SK-N-SH treated with all-trans-retinoic acid at 6 μM for 48 hours (cell line): ENCODE measurements at regions not wholly inside any gene's neighbourhood (a gene's known extent, or its start where the extent isn't known, plus 50 kb on each side); places are given as distances from the start of the nearest gene placed in this dataset.

Experiments used
- ATAC-seq: fragments of 200-7000 bp; cut with Tn5 transposase; 3 replicates; pipeline ENCODE4 v1.9.1; 2020; ENCODE audit warnings: mild to moderate bottlenecking, moderate library complexity
- ARNTL ChIP-seq: fragments of 450-650 bp; formaldehyde crosslinking; IDR thresholded peaks from 2 replicates; pipeline ENCODE4 v1.5.0; 2020; ENCODE audit warnings: low read depth, mild to moderate bottlenecking, moderate library complexity, borderline replicate concordance
- BACH2 ChIP-seq: fragments of 250-450 bp; sonication (Bioruptor Pico); IDR thresholded peaks from 2 replicates; pipeline ENCODE4 v1.9.0; 2021; ENCODE audit warnings: mild to moderate bottlenecking, borderline replicate concordance
- CSDC2 ChIP-seq: fragments of 250-450 bp; sonication (Bioruptor Pico); IDR thresholded peaks from 2 replicates; pipeline ENCODE4 v1.5.0; 2020; ENCODE audit warnings: mild to moderate bottlenecking, moderate library complexity
- ESRRG ChIP-seq: fragments of 250-450 bp; sonication (Bioruptor Pico); IDR thresholded peaks from 2 replicates; pipeline ENCODE4 v1.6.1; 2021; ENCODE audit warnings: mild to moderate bottlenecking
- ISL1 ChIP-seq: fragments of 250-450 bp; sonication (Bioruptor Pico); IDR thresholded peaks from 2 replicates; pipeline ENCODE4 v2.1.2; 2022; ENCODE audit warnings: mild to moderate bottlenecking, moderate library complexity
- PPARA ChIP-seq: fragments of 250-450 bp; sonication (Bioruptor Pico); IDR thresholded peaks from 2 replicates; pipeline ENCODE4 v1.5.0; 2020; ENCODE audit warnings: mild to moderate bottlenecking, borderline replicate concordance
- RARB ChIP-seq: fragments of 250-450 bp; sonication (Bioruptor Pico); IDR thresholded peaks from 2 replicates; pipeline ENCODE4 v1.8.0; 2021; ENCODE audit warnings: mild to moderate bottlenecking, moderate library complexity
- SNAI2 ChIP-seq: fragments of 250-450 bp; sonication (Bioruptor Pico); IDR thresholded peaks from 2 replicates; pipeline ENCODE4 v1.5.0; 2020; ENCODE audit warnings: mild to moderate bottlenecking, moderate library complexity
- TOX ChIP-seq: fragments of 250-450 bp; sonication (Bioruptor Pico); IDR thresholded peaks from 2 replicates; pipeline ENCODE4 v1.8.0; 2021; ENCODE audit warnings: mild to moderate bottlenecking, moderate library complexity, borderline replicate concordance
- ZC3H10 ChIP-seq: fragments of 250-450 bp; sonication (Bioruptor Pico); IDR thresholded peaks from 2 replicates; pipeline ENCODE4 v1.5.1; 2021; ENCODE audit warnings: mild to moderate bottlenecking, moderate library complexity
- ZFP3 ChIP-seq: fragments of 250-450 bp; sonication (Bioruptor Pico); IDR thresholded peaks from 2 replicates; pipeline ENCODE4 v1.5.0; 2020; ENCODE audit warnings: mild to moderate bottlenecking, moderate library complexity
- ZFP30 ChIP-seq: fragments of 450-650 bp; formaldehyde crosslinking; IDR thresholded peaks from 2 replicates; pipeline ENCODE4 v1.5.0; 2022; ENCODE audit warnings: mild to moderate bottlenecking, moderate library complexity
- ZNF565 ChIP-seq: fragments of 450-650 bp; formaldehyde crosslinking; conservative IDR thresholded peaks from 2 replicates; pipeline ENCODE4 v1.5.0; 2020; ENCODE audit warnings: low read depth, mild to moderate bottlenecking, moderate library complexity
- ZNF8 ChIP-seq: fragments of 450-650 bp; formaldehyde crosslinking; IDR thresholded peaks from 2 replicates; pipeline ENCODE4 v1.5.0; 2020; ENCODE audit warnings: mild to moderate bottlenecking, moderate library complexity
- TF ChIP-seq, protein P1 (sequence below): fragments of 250-450 bp; sonication (Bioruptor Pico); IDR thresholded peaks from 2 replicates; pipeline ENCODE4 v1.8.0; 2020; ENCODE audit warnings: mild to moderate bottlenecking, moderate library complexity, borderline replicate concordance
- TF ChIP-seq, protein P2 (sequence below): fragments of 250-450 bp; sonication (Bioruptor Pico); IDR thresholded peaks from 2 replicates; pipeline ENCODE4 v1.5.1; 2021; ENCODE audit warnings: mild to moderate bottlenecking, moderate library complexity
- TF ChIP-seq, protein P3 (sequence below): fragments of 250-450 bp; sonication (Bioruptor Pico); IDR thresholded peaks from 2 replicates; pipeline ENCODE4 v1.8.0; 2021; ENCODE audit warnings: low read depth, mild to moderate bottlenecking, moderate library complexity, borderline replicate concordance
- TF ChIP-seq, protein P4 (sequence below): fragments of 250-450 bp; sonication (Bioruptor Pico); IDR thresholded peaks from 2 replicates; pipeline ENCODE4 v1.5.0; 2020; ENCODE audit warnings: mild to moderate bottlenecking, moderate library complexity

DNA sequence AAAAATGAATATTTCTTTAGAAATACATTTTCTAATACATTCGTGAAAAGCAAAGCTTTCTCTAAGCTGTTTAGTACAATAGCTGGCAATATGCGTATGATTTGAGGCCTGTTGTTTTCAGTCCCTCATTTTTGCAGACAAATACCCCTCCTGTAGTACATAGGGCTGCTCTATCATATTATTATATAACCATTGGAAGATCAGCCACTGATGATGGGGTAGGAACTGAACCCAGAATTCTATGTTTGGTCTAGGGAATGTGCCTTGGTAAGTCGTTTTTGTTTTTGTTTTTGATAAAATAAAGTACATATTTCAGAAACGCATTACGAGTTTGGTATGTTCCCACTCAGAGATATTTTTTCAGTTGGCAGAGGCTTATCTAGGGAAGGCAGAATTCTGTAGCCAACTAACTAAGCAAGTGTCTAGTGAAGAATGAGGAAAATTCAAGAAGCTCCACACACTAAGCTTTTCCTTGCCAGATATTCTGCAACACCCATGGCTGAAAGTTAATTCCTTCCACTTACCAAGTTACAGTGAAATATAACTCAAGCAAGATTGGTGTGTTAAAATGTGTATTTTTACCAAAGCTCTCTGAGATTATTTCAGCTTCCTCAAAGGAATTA is 656.9 kb upstream of the MIR17HG start:
- ATAC-seq, result no peak
- TF ChIP-seq ZNF8 (CRISPR knock-in tag), result no peak
- TF ChIP-seq RARB (CRISPR knock-in tag), result no peak

DNA sequence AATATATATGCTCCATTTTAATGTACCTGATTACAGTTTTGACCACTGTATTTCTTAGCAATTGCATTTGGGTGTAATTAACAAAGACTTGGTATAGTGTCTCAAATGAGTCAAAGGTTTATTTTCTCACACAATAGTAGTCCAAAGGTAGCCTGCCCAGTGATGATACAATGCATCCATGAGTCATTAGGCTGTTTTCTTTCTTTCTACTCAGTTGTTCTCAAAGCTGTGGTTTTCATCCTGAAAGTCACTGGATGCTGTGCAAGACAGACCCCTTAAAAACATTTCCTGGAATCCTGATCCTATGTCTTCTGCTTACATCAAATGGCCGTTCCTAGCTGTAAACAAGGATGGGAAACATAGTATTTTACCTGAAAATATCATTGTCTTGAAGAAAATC is 651.2 kb upstream of the MIR17HG start:
- ATAC-seq, result no peak
- TF ChIP-seq TOX (CRISPR knock-in tag), result no peak
- TF ChIP-seq PPARA, result no peak
- TF ChIP-seq ZC3H10 (CRISPR knock-in tag), result no peak
- TF ChIP-seq ZFP30 (CRISPR knock-in tag), result no peak
- no peak for TF ChIP-seq ARNTL (CRISPR knock-in tag)
- no peak for TF ChIP-seq BACH2 (CRISPR knock-in tag)
- no peak for TF ChIP-seq ISL1 (CRISPR knock-in tag)

DNA sequence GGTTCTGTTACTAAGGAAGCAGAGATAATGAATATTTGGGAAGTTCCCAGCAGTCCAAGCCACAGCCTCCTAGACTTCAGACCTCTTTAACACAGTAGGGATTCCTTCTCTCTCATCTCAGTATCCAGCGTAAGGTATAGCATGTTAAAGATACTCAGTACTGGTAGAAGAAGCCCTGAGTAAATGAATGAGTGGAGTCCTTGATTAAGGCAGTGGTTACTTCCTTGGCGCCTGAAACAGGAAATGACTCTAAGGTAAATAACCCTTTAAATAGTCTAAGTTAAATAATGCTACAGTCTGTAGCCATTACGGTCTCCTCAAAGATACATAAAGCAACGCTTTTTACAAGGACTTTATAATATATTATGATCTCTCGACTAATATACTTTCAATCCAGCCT is 650.8 kb upstream of the MIR17HG start:
- no peak for TF ChIP-seq ESRRG (CRISPR knock-in tag)
- TF ChIP-seq SNAI2 (CRISPR knock-in tag), result no peak
- TF ChIP-seq ZNF565 (CRISPR knock-in tag), result no peak
- TF ChIP-seq, protein P1, sequence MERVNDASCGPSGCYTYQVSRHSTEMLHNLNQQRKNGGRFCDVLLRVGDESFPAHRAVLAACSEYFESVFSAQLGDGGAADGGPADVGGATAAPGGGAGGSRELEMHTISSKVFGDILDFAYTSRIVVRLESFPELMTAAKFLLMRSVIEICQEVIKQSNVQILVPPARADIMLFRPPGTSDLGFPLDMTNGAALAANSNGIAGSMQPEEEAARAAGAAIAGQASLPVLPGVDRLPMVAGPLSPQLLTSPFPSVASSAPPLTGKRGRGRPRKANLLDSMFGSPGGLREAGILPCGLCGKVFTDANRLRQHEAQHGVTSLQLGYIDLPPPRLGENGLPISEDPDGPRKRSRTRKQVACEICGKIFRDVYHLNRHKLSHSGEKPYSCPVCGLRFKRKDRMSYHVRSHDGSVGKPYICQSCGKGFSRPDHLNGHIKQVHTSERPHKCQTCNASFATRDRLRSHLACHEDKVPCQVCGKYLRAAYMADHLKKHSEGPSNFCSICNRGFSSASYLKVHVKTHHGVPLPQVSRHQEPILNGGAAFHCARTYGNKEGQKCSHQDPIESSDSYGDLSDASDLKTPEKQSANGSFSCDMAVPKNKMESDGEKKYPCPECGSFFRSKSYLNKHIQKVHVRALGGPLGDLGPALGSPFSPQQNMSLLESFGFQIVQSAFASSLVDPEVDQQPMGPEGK (CRISPR knock-in tag), result no peak
- ATAC-seq, result no peak

DNA sequence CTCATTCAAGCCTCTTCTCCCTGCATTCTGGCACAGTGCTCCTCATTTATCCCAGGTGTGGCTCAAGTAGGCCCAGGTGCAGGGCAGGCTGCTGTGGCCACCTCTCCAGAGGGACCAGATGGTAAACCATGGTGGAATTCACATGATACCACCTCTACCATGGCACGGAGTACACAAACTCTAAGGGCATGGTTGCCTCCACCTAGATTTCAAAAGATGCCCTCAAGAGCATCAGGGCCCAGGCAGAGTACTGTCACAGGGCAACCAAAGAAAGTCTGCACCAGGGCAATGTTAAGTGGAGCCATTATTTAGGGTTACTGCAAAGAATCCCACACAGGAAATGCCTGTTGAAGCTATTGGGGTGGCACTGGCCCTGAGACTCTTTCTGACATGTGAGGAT is 647.1 kb upstream of the MIR17HG start:
- TF ChIP-seq, protein P2, sequence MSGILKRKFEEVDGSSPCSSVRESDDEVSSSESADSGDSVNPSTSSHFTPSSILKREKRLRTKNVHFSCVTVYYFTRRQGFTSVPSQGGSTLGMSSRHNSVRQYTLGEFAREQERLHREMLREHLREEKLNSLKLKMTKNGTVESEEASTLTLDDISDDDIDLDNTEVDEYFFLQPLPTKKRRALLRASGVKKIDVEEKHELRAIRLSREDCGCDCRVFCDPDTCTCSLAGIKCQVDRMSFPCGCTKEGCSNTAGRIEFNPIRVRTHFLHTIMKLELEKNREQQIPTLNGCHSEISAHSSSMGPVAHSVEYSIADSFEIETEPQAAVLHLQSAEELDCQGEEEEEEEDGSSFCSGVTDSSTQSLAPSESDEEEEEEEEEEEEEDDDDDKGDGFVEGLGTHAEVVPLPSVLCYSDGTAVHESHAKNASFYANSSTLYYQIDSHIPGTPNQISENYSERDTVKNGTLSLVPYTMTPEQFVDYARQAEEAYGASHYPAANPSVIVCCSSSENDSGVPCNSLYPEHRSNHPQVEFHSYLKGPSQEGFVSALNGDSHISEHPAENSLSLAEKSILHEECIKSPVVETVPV (CRISPR knock-in tag), result no peak
- TF ChIP-seq PPARA (no peak), ZNF8 (CRISPR knock-in tag) (no peak), ZFP30 (CRISPR knock-in tag) (no peak), TOX (CRISPR knock-in tag) (no peak), BACH2 (CRISPR knock-in tag) (no peak), RARB (CRISPR knock-in tag) (no peak), ISL1 (CRISPR knock-in tag) (no peak), ZFP3 (CRISPR knock-in tag) (no peak)

DNA sequence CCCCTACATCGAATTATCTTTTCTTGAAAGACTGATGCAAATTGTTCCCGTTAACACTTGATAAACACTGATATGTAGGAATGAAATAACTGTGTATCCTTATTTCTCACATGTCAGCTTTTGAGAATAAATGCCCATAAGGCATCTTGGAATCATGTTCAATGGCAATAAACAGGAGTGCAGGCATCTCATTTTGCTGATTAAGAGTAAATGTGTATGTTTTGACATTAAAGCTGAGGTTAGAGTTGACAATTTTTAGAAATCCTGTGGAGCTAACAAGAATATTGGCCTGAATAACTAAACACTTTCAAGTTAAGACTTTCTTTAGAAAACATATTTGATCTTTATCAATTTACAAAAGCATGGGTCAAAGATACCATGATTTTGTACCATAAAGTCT is 646.2 kb upstream of the MIR17HG start:
- ATAC-seq, result no peak
- TF ChIP-seq ZNF565 (CRISPR knock-in tag), result no peak
- TF ChIP-seq PPARA, result no peak

More for the DNA sequence above, 647.1 kb upstream of the MIR17HG start:
- ATAC-seq, result no peak

DNA sequence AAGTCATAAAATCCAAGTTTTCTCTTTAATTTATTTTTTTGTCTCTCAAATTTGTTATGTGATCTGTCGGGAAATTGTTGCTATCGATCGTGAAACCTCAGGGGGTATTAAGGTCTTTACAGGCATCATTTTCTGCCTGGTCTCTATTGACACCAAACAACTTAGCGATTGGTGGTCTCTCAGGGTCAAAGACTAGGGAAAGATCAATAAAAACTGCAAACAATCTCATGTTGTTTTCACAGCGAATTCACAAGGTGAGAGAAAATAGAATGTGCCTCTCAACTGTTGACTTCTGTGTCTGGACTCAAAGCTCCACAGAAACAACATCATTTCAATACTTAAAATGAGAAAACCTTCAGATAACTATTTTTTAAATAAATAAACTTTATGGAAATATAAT is 645.4 kb upstream of the MIR17HG start:
- no peak for ATAC-seq
- TF ChIP-seq ESRRG (CRISPR knock-in tag) (no peak), ZFP3 (CRISPR knock-in tag) (no peak), CSDC2 (CRISPR knock-in tag) (no peak), ZNF565 (CRISPR knock-in tag) (no peak), ISL1 (CRISPR knock-in tag) (no peak)
- TF ChIP-seq, protein P3, sequence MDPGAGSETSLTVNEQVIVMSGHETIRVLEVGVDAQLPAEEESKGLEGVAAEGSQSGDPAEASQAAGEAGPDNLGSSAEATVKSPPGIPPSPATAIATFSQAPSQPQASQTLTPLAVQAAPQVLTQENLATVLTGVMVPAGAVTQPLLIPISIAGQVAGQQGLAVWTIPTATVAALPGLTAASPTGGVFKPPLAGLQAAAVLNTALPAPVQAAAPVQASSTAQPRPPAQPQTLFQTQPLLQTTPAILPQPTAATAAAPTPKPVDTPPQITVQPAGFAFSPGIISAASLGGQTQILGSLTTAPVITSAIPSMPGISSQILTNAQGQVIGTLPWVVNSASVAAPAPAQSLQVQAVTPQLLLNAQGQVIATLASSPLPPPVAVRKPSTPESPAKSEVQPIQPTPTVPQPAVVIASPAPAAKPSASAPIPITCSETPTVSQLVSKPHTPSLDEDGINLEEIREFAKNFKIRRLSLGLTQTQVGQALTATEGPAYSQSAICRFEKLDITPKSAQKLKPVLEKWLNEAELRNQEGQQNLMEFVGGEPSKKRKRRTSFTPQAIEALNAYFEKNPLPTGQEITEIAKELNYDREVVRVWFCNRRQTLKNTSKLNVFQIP (CRISPR knock-in tag), result no peak
- TF ChIP-seq, protein P4, sequence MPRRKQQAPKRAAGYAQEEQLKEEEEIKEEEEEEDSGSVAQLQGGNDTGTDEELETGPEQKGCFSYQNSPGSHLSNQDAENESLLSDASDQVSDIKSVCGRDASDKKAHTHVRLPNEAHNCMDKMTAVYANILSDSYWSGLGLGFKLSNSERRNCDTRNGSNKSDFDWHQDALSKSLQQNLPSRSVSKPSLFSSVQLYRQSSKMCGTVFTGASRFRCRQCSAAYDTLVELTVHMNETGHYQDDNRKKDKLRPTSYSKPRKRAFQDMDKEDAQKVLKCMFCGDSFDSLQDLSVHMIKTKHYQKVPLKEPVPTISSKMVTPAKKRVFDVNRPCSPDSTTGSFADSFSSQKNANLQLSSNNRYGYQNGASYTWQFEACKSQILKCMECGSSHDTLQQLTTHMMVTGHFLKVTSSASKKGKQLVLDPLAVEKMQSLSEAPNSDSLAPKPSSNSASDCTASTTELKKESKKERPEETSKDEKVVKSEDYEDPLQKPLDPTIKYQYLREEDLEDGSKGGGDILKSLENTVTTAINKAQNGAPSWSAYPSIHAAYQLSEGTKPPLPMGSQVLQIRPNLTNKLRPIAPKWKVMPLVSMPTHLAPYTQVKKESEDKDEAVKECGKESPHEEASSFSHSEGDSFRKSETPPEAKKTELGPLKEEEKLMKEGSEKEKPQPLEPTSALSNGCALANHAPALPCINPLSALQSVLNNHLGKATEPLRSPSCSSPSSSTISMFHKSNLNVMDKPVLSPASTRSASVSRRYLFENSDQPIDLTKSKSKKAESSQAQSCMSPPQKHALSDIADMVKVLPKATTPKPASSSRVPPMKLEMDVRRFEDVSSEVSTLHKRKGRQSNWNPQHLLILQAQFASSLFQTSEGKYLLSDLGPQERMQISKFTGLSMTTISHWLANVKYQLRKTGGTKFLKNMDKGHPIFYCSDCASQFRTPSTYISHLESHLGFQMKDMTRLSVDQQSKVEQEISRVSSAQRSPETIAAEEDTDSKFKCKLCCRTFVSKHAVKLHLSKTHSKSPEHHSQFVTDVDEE (CRISPR knock-in tag), result no peak
- TF ChIP-seq, protein P1 (CRISPR knock-in tag), result no peak
